ENCODE measurements at regions not wholly inside any gene's neighbourhood (a gene's known extent, or its start where the extent isn't known, plus 50 kb on each side); places are given as distances from the start of the nearest gene placed in this dataset.
A peak's percentile ranks its signal among the peaks of the same experiment; 100 is the strongest.
"Not testable (repeated sequence)": the region's sequence is repeated elsewhere in the genome, so short reads cannot be mapped to it uniquely, and the experiment has no call there.

DNA sequence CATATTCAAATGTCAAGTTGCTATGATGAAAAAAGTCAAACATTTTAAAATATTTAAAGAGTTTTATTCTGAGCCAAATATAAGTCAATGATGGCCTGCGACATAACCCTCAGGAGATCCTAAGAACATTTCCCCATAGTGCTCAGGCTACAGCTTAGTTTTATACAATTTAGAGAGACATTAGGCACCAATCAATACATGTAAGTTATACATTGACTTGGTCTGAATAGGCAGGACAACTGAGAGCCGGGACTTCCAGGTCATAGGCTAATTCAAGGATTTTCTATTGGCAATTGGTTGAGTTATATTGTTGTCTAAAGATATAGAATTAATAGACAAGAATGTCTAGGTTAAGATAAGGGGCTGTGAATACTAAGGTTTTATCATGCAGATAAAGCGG, 64.5 kb downstream of the UGT2B28 start:
- ATAC-seq; intact Hi-C loops (cut with DNase I, micrococcal nuclease): not testable (repeated sequence)

GRCh38 chr4:69348746-69349145, 68.5 kb downstream of the UGT2B28 start:
- intact Hi-C loops (cut with DNase I, micrococcal nuclease): not testable (repeated sequence)

More for the DNA sequence above, 64.5 kb downstream of the UGT2B28 start:
- not testable (repeated sequence) for DNase-seq

DNA sequence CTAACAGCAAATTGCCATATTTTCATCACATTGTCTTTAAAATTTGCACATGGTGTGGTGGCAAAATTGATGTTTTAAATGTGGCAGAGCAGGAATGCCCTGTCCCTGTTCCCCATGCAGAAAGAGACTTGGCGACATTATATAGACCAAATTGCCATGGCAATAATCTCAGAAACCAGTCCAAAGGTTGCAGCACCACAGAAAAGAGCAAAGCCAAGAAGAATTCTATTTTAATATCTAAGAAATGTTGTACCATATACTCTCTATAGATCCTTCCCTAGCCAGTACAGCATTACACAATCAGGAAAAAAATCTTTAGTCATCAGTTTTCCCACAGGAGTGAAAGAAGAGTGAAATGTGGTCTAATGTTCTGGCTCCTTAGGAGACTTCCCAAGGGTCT, 80.0 kb downstream of the UGT2B28 start:
- DNase-seq (peak in 1 of 2 donors; percentile 11), ATAC-seq (peak; percentile 99)

More at GRCh38 chr4:69348746-69349145, 68.5 kb downstream of the UGT2B28 start:
- DNase-seq, ATAC-seq: not testable (repeated sequence)

DNA sequence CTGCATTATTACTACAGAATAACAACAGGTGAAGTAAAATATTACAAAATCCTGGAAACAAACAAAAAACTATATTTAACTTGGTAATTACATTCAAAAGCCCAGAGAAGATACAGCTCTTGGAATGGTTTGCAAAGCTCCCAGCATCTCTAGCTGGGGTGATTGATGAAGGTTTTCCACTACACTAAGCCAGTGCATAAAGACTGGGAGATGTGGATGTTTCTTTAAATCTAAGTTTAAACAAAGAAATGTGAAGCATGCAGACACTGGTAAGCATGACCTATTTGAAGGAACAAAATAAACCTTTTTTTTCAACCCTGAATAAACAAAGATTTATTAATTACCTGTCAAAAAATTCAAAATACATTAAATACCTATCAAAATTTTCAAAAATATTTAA, 80.5 kb downstream of the UGT2B28 start:
- intact Hi-C loops (cut with DNase I, micrococcal nuclease); DNase-seq: not testable (repeated sequence)
- ATAC-seq: peak; percentile 46

More for the DNA sequence above, 80.0 kb downstream of the UGT2B28 start:
- intact Hi-C loops (cut with DNase I, micrococcal nuclease): no loop called here

GRCh38 chr4:69362351-69362750, 82.1 kb downstream of the UGT2B28 start:
- intact Hi-C loops (cut with DNase I, micrococcal nuclease): no loop called here
- DNase-seq (no peak), ATAC-seq (no peak)

- not testable (repeated sequence) for ATAC-seq
These were observed 87.4 kb downstream of the UGT2B28 start for GRCh38 chr4:69367664-69368063.

GRCh38 chr4:69376450-69376849, 96.2 kb downstream of the UGT2B28 start:
- DNase-seq (no peak), ATAC-seq (no peak)
- intact Hi-C loops (cut with DNase I, micrococcal nuclease): no loop called here

More at GRCh38 chr4:69367664-69368063, 87.4 kb downstream of the UGT2B28 start:
- intact Hi-C loops (cut with DNase I, micrococcal nuclease); DNase-seq: not testable (repeated sequence)

- intact Hi-C loops (cut with DNase I, micrococcal nuclease): no loop called here
- DNase-seq (no peak), ATAC-seq (no peak)
These were observed 97.3 kb downstream of the UGT2B28 start for GRCh38 chr4:69377562-69377961.

DNA sequence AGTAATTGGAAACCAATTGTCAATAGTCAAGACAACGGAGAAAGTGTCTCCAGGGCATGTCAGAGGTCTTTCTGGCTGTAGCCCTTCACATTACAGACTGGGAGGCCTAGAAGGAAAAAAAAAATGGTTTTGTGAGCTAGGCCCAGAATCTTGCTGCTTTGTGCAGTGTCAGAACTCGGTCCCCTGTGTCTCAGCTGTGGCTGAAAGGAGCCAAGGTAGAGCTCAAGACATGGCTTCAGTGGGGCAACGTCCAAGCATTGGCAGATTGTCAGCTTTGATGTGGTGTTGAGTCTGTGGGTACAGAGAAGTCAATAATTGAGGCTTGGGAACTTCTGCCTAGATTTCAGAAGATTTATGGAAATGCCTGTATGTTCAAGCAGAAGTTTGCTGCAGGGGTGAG, 103.0 kb downstream of the UGT2B28 start:
- ATAC-seq (no peak), DNase-seq (no peak)
- intact Hi-C loops (cut with DNase I, micrococcal nuclease): no loop called here

DNA sequence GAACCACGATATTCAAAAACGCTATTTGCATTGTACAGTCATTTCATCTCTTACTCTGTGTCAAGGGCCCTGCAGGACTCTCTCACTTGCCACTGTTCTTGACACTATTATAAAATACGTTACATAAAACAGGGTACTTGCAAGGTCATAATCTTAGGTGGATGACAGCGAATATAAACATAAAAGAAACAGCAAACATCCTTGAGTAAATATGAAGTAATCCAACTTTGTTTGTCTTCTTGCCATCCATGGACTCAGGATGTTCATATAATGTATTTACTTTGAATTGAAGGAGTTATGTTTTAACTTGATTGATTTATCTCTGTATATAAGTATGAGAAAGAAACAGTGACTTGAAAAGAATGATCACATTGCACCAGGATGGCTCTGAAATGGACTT, 106.6 kb downstream of the UGT2B4 start:
- intact Hi-C loops (cut with DNase I, micrococcal nuclease); DNase-seq: not testable (repeated sequence)
- ATAC-seq: peak; percentile 80

DNA sequence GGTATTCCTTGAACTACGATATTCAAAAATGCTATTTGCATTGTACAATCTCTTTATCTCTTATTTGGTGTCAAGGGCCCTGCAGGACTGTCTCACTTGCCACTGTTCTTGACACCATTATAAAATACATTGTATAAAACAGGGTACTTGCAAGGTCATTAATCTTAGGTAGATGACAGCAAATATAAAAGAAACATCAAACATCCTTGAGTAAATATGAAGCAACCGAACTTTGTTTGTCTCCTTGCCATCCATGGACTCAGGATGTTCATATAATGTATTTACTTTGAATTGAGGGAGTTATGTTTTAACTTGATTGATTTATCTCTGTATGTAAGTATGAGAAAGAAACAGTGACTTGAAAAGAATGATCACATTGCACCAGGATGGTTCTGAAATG, 87.3 kb downstream of the UGT2B4 start:
- ATAC-seq: no peak

GRCh38 chr4:69411981-69412380, 83.7 kb downstream of the UGT2B4 start:
- DNase-seq; intact Hi-C loops (cut with DNase I, micrococcal nuclease); ATAC-seq: not testable (repeated sequence)

More for the DNA sequence above, 87.3 kb downstream of the UGT2B4 start:
- DNase-seq: no peak
- intact Hi-C loops (cut with DNase I, micrococcal nuclease): no loop called here

DNA sequence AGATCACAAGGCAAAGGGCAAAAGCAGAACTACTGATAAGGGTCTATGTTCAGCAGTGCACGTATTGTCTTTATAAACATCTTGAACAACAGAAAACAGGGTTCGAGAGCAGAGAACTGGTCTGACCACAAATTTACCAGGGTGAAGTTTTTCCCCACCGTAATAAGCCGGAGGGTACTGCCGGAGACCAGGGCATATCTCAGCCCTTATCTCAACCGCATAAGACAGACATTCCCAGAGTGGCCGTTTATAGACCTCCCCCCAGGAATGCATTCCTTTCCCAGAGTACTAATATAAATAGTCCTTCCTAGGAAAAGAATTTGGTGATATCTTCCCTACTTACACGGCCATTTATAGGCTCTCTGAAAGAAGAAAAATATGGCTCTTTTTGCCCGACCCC, 71.0 kb downstream of the UGT2B4 start:
- intact Hi-C loops (cut with DNase I, micrococcal nuclease); ATAC-seq; DNase-seq: not testable (repeated sequence)

Measured in left colon (tissue), 2 donors.